IPS DF 19.7 (cell line): ENCODE measurements at regions not wholly inside any gene's neighbourhood (a gene's known extent, or its start where the extent isn't known, plus 50 kb on each side); places are given as distances from the start of the nearest gene placed in this dataset.
A peak's percentile ranks its signal among the peaks of the same experiment; 100 is the strongest.

ENCODE experiments used
- DNase-seq: peaks from one replicate; pipeline ENCODE4 v3.0.0-alpha.2; 2013; ENCODE audit warnings: low read depth, low spot score

DNA sequence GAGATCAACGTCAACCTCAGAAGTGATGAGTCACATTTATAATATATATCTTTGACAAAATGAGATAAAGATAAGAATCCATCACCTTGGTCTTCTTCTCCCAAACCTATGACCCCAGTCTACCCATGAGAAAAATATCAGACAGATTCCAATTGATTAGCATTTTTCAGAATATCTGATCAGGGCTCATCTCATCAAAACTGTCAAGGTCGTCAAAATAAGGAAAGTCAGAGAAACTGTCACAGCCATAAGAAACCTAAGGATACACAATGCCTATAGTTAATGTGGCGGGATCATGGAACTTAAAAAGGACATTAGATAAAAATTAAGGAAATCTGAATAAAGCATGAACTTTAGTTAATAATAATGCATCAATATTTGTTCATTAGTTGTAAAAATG lies 374.1 kb downstream of the FAT4 start:
- DNase-seq, result no peak

DNA sequence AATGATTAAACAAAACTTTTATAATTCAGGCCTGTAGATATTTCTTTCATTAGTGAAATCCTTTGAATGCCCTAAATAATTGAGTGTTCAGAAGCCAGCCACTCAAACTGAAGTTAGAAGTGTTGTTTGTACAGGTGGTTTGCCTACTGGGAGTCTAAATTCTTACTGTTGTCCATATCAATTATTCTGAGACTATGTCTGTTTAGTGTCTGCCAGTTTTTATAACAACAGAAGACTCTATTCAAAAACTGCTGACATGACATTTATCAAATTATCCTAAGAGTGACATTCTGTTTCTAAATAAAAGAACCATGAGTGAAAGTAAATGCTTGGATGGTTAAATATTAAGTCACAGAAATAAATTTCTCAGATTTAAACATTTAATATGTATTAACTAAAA lies 375.1 kb downstream of the FAT4 start:
- DNase-seq, result no peak

DNA sequence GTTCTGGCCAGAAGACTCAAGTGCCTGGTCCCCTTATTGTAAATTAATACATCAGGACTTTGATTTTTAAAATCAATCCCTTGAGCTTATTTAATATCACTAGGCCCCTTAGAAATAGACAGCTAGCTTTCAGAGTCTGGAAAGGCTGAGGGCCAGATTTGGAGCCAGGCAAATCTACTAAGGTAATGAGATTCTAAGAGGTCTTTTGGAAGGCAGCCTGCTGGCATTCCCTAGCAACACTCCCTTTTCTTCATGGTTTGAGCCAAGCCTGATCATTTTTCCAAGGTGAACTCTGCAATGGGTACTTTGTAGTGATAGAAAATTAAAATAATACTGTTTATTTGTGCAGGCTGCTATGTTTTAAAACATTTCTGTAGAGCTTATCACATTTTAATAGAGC lies 378.5 kb downstream of the FAT4 start:
- no peak for DNase-seq

DNA sequence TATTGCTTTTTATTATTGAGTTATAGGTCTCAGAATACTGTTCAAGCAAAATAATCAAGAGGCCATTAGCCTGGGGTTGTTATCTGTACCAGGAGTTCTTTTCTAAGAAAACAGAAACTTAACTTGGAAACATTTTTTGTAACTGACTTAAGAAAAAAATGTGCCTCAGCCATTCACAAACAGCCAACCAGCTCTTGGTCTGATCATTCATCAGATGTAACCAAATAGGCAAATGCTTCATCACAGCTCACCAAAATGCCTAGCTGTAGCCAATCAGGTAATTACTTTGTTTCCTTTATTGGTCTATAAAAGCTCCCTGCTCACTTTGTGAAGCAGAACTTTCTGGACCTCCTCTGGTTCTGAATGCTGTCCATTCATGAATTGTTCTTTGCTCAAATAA lies 387.7 kb downstream of the FAT4 start:
- no peak for DNase-seq

DNA sequence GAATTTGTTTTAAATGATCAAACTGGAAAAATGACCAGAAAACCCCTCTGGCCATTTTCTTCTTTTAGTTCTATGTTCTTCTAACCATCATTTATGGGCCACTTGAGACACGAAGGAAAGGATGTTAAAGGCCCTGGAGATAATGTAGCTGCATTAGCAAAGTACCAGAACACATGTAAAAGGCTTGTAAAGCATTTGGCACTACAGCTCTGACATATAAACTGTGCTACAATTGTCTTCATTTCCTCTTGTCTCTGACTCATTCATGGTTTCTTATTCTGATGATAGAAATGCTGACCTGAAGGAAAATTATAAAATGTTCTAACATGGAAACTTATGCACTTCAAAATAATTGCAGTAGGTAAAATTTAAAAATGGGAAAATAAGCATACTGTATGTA lies 388.7 kb downstream of the FAT4 start:
- no peak for DNase-seq

DNA sequence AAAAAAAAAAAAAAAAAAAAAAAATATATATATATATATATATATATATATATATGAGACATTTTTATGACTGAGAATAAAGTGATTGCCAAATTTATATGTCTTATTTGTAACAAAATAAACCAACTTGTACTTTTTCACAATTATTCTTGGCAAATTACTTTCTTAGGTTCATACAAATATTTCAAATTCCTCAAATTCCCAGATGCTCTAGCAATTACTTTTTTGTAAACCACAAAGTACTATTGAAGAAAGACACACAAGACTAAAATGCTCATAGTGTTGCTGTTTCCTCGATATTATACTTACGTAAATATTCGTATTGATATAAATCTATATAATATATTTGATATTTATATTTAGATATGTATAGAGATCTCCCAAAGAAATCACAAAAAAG lies 390.0 kb downstream of the FAT4 start:
- DNase-seq, result no peak

DNA sequence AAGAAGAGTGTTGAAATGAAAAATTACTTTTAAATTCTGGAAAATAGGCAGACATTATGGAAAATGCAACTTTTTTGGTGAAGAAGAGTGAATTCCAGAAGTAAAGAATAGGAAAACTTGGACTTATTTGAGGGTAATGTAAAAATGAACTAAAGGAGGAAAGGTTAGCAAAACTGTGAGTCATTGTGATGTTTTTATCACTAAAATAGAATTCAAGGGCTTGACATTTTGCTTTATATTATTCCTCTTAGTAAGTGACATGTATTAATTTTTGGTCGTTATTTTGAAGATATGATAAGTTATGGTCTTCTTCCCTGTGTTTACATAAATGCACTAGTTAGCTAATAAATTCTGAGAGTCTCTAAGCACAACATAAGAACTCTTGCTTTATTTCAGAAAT lies 390.9 kb downstream of the FAT4 start:
- no peak for DNase-seq

DNA sequence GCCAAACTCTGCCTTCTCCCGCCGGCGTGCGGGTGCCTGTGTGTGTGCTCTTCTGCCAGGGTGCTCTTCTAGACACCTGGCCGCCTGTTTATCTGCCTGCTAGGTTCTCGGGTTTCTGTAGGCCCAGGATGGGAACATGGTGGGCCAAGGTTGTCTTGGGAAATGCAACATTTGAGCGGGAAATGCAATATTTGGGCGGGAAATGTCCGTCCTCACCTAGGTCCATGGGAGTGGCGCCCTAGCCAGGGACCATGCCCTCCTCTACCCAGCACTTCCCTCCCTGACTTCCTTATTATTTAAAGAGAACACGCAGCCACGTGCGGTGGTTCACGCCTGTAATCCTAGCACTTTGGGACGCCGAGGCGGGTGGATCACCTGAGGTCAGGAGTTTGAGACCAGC lies 392.6 kb downstream of the FAT4 start:
- DNase-seq, result no peak

DNA sequence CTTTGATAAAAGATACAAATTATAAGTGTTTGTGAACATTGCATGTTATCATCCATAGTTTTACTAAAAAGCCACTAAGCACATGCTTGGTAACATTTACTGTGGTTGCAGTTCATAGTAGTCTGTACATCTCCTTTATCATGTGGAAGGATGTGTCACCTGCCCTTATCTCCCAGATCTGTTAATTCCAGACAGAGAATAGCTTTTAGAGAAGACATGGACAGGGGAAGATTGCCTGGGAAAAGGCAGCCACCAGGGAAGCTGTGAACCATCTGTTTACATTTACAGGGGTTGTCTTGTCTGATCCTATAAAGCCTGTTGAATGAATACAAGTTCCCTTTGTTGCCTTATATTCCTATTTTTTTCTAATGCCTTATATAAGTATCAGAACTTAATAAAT lies 396.0 kb downstream of the FAT4 start:
- DNase-seq, result no peak

DNA sequence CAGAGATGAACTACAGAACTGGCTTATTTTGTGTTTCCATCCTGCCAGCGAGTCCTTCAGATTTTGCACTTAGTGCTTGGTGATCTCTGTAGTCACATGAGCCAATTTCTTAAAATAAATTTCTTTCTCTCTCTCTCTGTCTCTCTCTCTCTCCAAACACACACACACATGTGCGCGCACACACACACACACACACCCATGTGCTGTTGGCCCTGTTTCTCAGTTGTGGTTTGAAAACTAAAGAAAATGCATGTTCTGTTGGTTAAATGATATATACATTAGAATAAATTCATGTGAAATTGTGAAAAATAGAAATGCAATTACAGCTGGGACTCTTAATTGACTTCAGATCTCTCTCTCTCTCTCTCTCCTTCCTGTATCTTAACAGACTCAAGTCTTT lies 399.3 kb downstream of the FAT4 start:
- no peak for DNase-seq

DNA sequence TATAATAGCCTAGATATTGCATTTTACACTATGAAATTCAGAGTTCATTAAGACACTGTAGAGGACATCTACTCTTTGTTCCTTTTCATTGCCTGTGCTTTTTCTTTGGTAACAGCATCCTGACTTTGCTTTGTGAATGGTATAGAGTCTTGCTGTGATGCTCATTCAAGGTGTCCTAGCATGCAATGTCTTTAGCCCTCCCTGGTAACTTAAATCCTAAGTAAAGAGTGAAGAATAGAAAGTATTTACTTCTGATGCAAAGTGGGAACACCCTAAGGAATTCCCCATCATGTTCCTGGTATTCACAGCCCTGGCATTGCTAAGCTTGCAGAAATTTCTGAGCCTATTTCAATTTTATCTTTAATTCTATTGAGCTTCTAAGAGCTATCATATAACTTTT lies 400.1 kb downstream of the FAT4 start:
- DNase-seq, result peak; percentile 73

DNA sequence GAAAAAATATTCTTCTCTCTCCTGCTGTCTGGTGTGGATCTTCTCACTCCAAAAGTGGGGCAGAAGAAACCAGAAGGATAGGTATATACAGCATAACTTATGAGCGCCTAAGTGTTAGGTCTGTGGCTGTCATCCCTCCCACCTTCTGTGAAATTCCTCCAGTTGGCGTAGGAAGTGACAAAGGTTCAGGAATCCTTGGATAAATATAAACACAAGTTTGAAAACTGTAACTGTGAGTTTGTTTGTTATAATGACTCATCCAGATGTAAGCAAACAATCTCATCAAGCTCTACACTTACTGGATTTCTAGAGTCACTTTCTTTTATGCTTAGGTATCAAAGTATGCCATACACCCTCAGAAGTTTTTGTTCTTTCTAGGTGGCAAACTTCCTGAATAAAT lies 405.2 kb downstream of the FAT4 start:
- DNase-seq, result no peak

DNA sequence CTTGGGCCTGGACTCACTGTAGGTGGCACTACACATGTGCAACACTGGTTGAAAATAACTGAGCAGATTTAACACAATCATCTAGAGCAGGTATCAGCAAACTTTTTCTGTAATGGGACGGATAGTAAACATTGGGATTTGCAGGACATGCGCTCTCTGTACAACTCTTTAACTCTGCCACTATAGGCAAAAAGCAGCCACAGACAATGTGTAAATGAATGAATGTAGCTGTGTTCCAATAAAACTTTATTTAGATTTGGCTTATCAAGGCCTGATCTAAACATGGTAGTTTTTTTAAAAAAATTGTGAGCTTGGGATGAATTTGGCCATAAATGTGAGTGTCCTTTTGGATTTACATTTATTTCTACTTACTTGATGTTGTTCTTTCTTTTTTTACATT lies 407.3 kb downstream of the FAT4 start:
- no peak for DNase-seq

DNA sequence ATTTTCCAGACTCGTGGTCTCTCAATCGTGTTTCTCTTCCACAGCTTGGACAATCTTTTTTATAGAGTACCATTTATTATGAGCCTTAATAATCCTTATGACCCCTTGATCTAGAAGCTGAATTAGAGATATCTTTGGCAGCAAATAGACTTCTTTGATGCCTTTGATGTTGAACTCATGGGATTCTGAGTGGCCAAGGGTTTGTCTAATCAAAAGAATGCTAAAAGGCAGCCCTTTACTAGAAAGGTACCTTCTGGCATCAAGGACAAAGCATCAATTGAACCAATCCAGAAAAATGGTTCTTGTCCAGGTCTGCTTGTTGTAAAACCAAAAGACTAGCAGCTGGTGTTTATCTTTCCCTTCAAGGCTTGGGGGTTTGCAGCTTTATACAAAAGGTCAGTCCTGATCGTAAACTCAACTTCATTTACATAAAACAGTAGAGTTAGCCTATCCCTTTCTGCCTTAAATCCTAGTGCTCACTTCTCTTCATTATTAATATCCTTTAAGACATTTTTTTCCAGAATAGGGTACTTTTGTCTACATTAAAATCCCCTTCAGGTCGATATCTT lies 411.3 kb downstream of the FAT4 start:
- DNase-seq, result no peak

DNA sequence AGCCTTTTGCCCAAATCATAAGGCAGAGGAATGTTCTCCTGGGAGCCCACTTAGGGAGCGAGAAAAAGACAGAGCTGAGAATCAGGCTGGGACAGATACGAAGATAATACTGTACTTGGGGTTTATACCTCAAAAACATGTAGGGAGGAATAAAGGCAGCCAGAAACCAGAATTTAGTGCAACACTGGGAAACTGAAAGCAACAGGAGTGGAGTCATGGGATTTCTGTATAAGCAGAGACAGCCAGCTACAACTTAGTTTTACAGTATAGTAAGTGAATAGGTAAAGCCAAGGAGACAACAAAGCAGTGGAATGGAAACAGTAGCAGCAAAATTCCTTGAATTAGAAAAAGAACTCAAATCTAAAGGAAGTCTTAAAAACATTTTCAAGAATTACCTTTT lies 413.2 kb downstream of the FAT4 start:
- DNase-seq, result no peak

DNA sequence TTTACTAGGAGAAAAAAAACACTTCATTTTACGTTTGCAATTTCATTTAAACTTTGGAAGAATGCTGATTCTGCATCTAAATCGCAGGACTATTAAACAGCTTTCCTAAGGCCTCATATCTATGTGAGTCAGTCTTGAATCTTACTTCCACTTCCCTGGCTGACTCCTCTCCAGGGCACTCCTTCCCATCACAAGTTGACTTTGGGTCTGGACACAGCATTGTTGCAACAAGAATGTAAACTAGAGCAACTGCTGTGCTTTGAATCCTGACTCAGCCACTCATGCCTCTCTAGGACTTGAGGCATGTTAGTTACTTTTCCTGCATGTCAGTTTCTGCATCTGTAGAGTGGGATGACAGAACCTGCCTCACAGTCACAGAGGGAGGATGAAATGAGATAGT lies 413.8 kb downstream of the FAT4 start:
- no peak for DNase-seq

DNA sequence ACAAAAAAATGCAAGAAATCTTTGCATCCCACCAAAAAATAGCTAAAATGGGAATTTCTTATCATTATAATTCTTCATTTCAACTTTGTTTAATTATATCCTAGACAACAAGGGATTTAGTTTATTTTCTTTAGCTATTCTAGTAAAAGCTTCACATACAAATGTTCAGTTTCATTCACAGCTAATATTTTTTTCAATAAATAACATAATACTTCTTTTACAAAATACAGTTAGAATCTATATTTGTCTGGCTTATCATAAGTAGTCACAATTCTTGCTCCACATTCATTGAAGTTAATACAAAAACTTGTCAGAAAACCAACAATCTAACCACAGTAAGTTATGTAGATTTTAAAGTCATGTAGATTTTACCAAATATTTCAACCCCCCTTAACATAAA lies 414.4 kb downstream of the FAT4 start:
- DNase-seq, result no peak

DNA sequence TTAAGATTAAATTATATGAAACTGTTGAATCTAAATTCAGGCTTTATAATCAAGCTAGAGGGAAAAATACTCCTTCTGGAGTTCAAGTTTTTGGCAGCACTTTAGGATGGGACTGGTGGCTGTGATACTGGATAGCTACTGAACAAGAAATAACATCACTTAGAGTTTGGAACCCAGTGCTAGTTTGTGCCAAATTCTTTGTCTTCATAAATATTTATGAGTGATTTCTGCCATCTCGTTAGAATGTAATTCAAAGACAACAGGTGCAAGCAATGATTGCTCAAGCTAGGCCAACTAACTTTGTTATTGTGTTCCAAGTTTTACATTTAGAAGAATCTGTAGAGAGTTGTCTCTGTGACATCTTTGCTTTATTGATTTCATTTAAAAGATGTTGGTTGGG lies 417.9 kb downstream of the FAT4 start:
- no peak for DNase-seq

DNA sequence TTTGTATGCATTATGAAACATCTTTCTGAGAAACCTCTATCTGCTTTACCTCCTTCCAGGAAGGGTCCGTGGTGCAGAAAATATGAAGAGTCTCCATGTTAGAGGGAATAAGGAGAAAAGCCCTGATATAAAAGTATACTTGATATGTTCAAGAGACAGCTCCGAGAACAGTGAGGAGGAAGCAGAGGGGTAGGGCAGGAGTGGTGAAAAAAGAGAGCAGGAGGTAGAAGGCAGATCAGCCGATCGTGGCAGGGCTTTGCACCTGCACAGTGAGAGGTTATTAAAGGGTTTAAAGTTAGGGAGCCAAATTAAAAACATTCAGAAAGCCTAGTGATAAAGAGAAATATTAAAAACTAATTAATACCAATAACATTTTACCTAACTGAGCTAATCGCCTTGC lies 419.7 kb downstream of the FAT4 start:
- no peak for DNase-seq

DNA sequence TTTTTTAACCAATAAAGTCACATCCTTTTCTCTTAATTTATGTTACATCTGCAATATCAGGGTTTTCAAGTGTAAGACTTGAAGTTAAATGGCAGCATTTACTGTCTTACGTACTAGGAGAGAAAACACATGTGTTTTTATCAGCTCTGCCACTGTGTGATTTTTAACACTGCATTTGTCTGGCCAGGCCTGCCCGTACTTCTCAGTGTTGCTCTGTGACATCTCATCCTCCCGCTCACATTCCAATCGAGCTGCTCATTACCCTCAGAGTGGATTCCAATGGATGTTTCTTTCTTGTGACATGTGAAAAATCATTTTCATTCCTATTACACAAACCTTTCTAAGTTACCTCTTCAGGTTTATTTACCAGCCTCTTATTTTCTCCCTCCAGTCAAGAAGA lies 420.3 kb downstream of the FAT4 start:
- peak; percentile 17 for DNase-seq

DNA sequence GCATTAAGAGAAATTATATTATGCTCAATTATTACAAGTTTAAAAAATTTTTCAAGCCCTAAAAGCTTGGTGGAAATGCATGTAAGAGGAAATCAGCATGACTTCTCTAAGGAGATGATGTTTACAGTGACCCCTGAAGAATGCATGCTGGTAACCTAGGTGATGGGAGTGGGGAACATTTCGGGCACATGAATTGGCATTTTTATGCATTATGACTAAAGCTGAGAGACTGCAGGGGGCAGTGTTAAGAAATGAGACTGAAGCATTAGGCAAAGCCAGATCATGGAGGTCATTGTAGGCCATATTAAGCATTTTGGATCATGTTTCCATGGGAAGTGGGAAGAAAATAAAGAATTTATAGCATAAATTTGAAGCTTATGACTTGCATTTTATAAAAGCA lies 421.3 kb downstream of the FAT4 start:
- peak; percentile 33 for DNase-seq

DNA sequence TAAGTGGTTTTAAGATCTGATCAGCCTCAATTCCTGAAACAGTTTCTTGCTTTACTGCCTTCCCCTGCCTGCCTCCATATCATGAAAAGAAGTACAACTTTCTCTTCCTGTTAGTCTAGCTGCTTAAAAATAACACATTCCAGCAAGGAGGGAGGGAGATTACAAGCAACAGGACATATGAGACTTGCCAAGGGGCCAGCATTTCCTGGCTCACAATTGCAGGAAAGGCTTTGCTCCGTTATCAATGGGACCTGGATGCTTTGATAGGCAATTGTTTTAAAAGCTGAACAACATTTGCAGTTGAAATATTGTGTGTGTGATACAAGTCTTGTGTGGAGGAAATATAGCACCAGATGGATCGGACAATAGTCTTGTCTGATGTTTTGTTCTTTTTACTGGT lies 425.0 kb downstream of the FAT4 start:
- DNase-seq, result no peak

DNA sequence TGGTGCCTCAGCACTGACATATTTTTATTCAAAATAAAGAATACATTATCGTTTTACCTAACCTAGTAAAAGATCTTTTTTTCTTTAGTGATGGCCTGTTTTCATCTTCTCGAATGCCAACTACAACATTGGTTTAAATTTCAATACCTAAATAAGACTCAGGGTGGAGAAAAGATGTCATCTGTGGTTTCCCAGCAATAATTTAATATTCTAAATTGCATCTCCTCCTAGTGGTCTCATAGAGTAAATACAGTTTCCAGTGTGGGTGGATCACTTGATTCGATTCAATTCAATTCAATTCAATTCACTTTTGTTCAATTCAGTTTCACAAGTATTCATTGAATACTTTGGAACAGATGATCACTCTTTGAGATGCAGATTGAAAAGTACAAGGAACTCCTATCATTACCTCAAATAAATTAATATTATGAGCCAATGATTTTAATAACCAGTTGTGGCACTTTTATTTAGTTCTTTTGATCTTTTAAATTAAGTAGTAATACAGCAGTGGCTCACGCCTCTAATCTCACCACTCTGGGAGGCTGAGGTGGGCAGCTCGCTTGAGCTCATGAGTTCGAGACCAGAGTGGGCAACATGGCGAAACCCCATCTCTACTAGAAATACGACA lies 427.2 kb downstream of the FAT4 start:
- DNase-seq, result no peak

DNA sequence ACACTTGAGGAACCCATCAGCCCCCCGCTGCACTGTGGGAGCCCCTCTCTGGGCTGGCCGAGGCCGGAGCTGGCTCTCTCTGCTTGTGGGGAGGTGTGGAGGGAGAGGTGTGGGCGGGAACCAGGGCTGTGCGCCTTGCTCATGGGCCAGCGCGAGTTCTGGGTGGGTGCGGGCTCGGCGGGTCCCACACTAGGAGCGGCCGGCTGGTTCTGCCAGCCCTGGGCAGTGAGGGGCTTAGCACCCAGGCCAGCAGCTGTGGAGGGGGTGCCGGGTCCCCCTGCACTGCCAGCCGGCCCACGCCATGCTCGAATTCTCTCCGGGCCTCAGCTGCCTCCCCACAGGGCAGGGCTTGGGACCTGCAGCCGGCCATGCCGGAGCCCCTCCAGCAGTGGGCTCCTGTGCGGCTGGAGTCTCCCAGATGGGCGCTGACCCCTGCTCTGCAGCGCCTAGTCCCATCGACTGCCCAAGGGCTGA lies 430.2 kb downstream of the FAT4 start:
- no peak for DNase-seq
